ENCODE measurements at regions not wholly inside any gene's neighbourhood (a gene's known extent, or its start where the extent isn't known, plus 50 kb on each side); places are given as distances from the start of the nearest gene placed in this dataset.

- Histone ChIP-seq H2AFZ (ENCODE audit: low read length) (no peak overlapping the region), H3K4me3 (ENCODE audit: extremely low read depth in 1 of 4, insufficient read depth in 2 of 4, low read depth in 3 of 4, low read length in 4 of 4) (no peak overlapping the region), H4K8ac (ENCODE audit: extremely low read depth, insufficient read depth, low read length) (no peak overlapping the region), H3K23me2 (ENCODE audit: low read depth, low read length) (no peaks in the 10 kb centered on the region), H2BK5ac (ENCODE audit: low read depth, low read length) (no peak overlapping the region), H3K79me1 (ENCODE audit: low read depth, low read length) (no peaks in the 10 kb centered on the region), H2BK15ac (ENCODE audit: low read length) (no peak overlapping the region), H4K91ac (replicated peaks; ENCODE audit: insufficient read length, low read length) (no peak overlapping the region), H4K5ac (ENCODE audit: insufficient read length, low read depth, low read length) (no peak overlapping the region), H3K9me3 (ENCODE audit: insufficient read depth in 2 of 2, low read depth in 1 of 2, low read length in 1 of 2) (peaks cover 15 to 16% of the 10 kb centered on the region in 2 experiments), H3K14ac (ENCODE audit: insufficient read length) (no peak overlapping the region), H2AK5ac (ENCODE audit: low read depth, low read length) (no peak overlapping the region), H2BK12ac (ENCODE audit: low read depth, low read length) (no peak overlapping the region), H4K20me1 (replicated peaks in 1 of 2; ENCODE audit: control insufficient read depth in 1 of 2, insufficient read depth in 2 of 2, low read length in 2 of 2) (no peaks in the 10 kb centered on the region), H2BK120ac (replicated peaks; ENCODE audit: low read depth, low read length) (no peak overlapping the region), H3K4me2 (ENCODE audit: insufficient read depth in 1 of 2, low read depth in 2 of 2, low read length in 2 of 2) (no peak overlapping the region), H3K23ac (ENCODE audit: insufficient read length) (no peak overlapping the region), H3K79me2 (ENCODE audit: control insufficient read depth in 1 of 2, insufficient read depth in 2 of 2, low read length in 2 of 2) (no peaks in the 10 kb centered on the region), H3K18ac (ENCODE audit: extremely low read depth, low read length) (no peak overlapping the region), H3K4me1 (replicated peaks in 1 of 4; ENCODE audit: control insufficient read depth in 3 of 4, insufficient read depth in 4 of 4, low read length in 3 of 4) (no peaks in the 10 kb centered on the region), H2BK20ac (ENCODE audit: low read length) (no peak overlapping the region), H3K4ac (replicated peaks; ENCODE audit: insufficient read length, low read depth, low read length) (no peak overlapping the region), H3K27me3 (replicated peaks in 1 of 4; ENCODE audit: control insufficient read depth in 3 of 4, extremely low read depth in 1 of 4, insufficient read depth in 3 of 4, low read length in 3 of 4) (no peaks in the 10 kb centered on the region), H3K56ac (replicated peaks; ENCODE audit: insufficient read length, low read depth, low read length) (no peak overlapping the region), H3K36me3 (ENCODE audit: control insufficient read depth in 2 of 4, insufficient read depth in 4 of 4, low read length in 3 of 4) (no peaks in the 10 kb centered on the region; a peak in 1 of 8 replicates), H3K27ac (ENCODE audit: low read depth, low read length) (no peak overlapping the region), H3K9ac (replicated peaks in 1 of 4; ENCODE audit: extremely low read depth in 1 of 4, low read depth in 3 of 4, low read length in 3 of 4) (no peak overlapping the region)
- TF ChIP-seq KDM4A (IDR thresholded peaks at IDR 0.05; ENCODE audit: low read depth, low read length, severe bottlenecking) (no peak), SP4 (IDR thresholded peaks at IDR 0.05; ENCODE audit: low read length) (no peak), BCL11A (IDR thresholded peaks at IDR 0.05; ENCODE audit: low read depth in 2 of 2, low read length in 2 of 2) (no peak), SP2 (IDR thresholded peaks at IDR 0.05; ENCODE audit: low read length) (no peak), POLR2A (IDR thresholded peaks at IDR 0.05; ENCODE audit: control extremely low read depth in 1 of 2, low read depth in 2 of 2, low read length in 2 of 2) (no peak), SIN3A (conservative IDR thresholded peaks at IDR 0.05 in 1 of 2, IDR thresholded peaks at IDR 0.05 in 1 of 2; ENCODE audit: low read depth in 1 of 2, low read length in 2 of 2) (no peak), TAF1 (IDR thresholded peaks at IDR 0.05; ENCODE audit: low read depth, low read length) (no peak), CBX8 (IDR thresholded peaks at IDR 0.05; ENCODE audit: borderline replicate concordance, low read depth, low read length) (no peak), SP1 (IDR thresholded peaks at IDR 0.05; ENCODE audit: low read depth, low read length) (no peak), CHD2 (IDR thresholded peaks at IDR 0.05; ENCODE audit: low read length) (no peak), TCF12 (IDR thresholded peaks at IDR 0.05; ENCODE audit: low read depth, low read length) (no peak)
- 91% methylated on average over 1 of the region's 1 CpG; no CpG with 5 or more reads in 1 of the 2 experiments for WGBS, 2 experiments (ENCODE audit: extremely low coverage in 1 of 2, insufficient coverage in 1 of 2, insufficient read length in 1 of 2, insufficient replicate concordance in 2 of 2, low coverage in 1 of 2, low lambda C conversion rate in 2 of 2, missing lambda C conversion rate in 1 of 2)
- ChIA-PET CTCF (ENCODE audit: partially characterized antibody) (no interaction called here), POLR2A (ENCODE audit: partially characterized antibody) (no interaction called here)
- DNase-seq (ENCODE audit: low read depth in 1 of 2, low spot score in 2 of 2) (no peak), FAIRE-seq (no peak)
These were observed 683.0 kb upstream of the ADGRB3 start for GRCh38 chr6:67952121-67952520.

Measured in H1 (cell line).